ENCODE measurements at regions not wholly inside any gene's neighbourhood (a gene's known extent, or its start where the extent isn't known, plus 50 kb on each side); places are given as distances from the start of the nearest gene placed in this dataset.
A peak's percentile ranks its signal among the peaks of the same experiment; 100 is the strongest.

- no peak overlapping the region for H3K27ac Mint-ChIP-seq (ENCODE audit: unreplicated experiment)
- no peaks in the 10 kb centered on the region for H3K4me1 Mint-ChIP-seq
- H3K27me3 Mint-ChIP-seq (ENCODE audit: low read depth), result peaks cover 11% of the 10 kb centered on the region
- no peak for TF ChIP-seq CTCF (conservative IDR thresholded peaks at IDR 0.05)
- H3K9me3 Mint-ChIP-seq, result peaks cover 4% of the 10 kb centered on the region
- H3K4me3 Mint-ChIP-seq, result no peak overlapping the region
- DNase-seq (ENCODE audit: low read depth, low spot score), result no peak
- peaks cover 2% of the 10 kb centered on the region for H3K36me3 Mint-ChIP-seq (ENCODE audit: low read depth)
Observed at GRCh38 chr20:60389441-60389840, 431.2 kb downstream of the CDH26 start.

- H3K27ac Mint-ChIP-seq (ENCODE audit: unreplicated experiment), result no peak overlapping the region
- no peak overlapping the region for H3K4me3 Mint-ChIP-seq
- no peak for DNase-seq (ENCODE audit: low read depth, low spot score)
- H3K4me1 Mint-ChIP-seq, result no peaks in the 10 kb centered on the region
- TF ChIP-seq CTCF (conservative IDR thresholded peaks at IDR 0.05), result no peak
- peaks cover 2% of the 10 kb centered on the region for H3K36me3 Mint-ChIP-seq (ENCODE audit: low read depth)
- peaks cover 4% of the 10 kb centered on the region for H3K9me3 Mint-ChIP-seq
- H3K27me3 Mint-ChIP-seq (ENCODE audit: low read depth), result peaks cover 11% of the 10 kb centered on the region
Observed at GRCh38 chr20:60389882-60390281, 431.7 kb downstream of the CDH26 start.

GRCh38 chr20:60395991-60396390 is 437.8 kb downstream of the CDH26 start:
- Mint-ChIP-seq H3K9me3 (peaks cover 4% of the 10 kb centered on the region), H3K4me1 (no peaks in the 10 kb centered on the region), H3K4me3 (no peak overlapping the region), H3K27ac (ENCODE audit: unreplicated experiment) (no peak overlapping the region), H3K27me3 (ENCODE audit: low read depth) (peaks cover 12% of the 10 kb centered on the region), H3K36me3 (ENCODE audit: low read depth) (peaks cover 3% of the 10 kb centered on the region)
- no peak for DNase-seq (ENCODE audit: low read depth, low spot score)
- no peak for TF ChIP-seq CTCF (conservative IDR thresholded peaks at IDR 0.05)

GRCh38 chr20:60400567-60400966 is 442.3 kb downstream of the CDH26 start:
- no peak for TF ChIP-seq CTCF (conservative IDR thresholded peaks at IDR 0.05)
- peaks cover 12% of the 10 kb centered on the region for H3K27me3 Mint-ChIP-seq (ENCODE audit: low read depth)
- H3K36me3 Mint-ChIP-seq (ENCODE audit: low read depth), result peaks cover 3% of the 10 kb centered on the region
- H3K9me3 Mint-ChIP-seq, result peaks cover 4% of the 10 kb centered on the region
- no peak overlapping the region for H3K4me3 Mint-ChIP-seq
- DNase-seq (ENCODE audit: low read depth, low spot score), result no peak
- peaks cover 12% of the 10 kb centered on the region for H3K4me1 Mint-ChIP-seq
- H3K27ac Mint-ChIP-seq (ENCODE audit: unreplicated experiment), result no peak overlapping the region

GRCh38 chr20:60402189-60403058 is 444.2 kb downstream of the CDH26 start:
- Mint-ChIP-seq H3K4me3 (no peak overlapping the region), H3K27ac (ENCODE audit: unreplicated experiment) (peak overlapping the region; percentile 4), H3K9me3 (peaks cover 4% of the 10 kb centered on the region), H3K27me3 (ENCODE audit: low read depth) (peaks cover 5% of the 10 kb centered on the region), H3K36me3 (ENCODE audit: low read depth) (peaks cover 3% of the 10 kb centered on the region), H3K4me1 (peaks cover 17% of the 10 kb centered on the region)
- TF ChIP-seq CTCF (conservative IDR thresholded peaks at IDR 0.05), result no peak
- no peak for DNase-seq (ENCODE audit: low read depth, low spot score)

All from neural crest cell (in vitro differentiated cells).